GM23338 (cell line): ENCODE measurements at regions not wholly inside any gene's neighbourhood (a gene's known extent, or its start where the extent isn't known, plus 50 kb on each side); places are given as distances from the start of the nearest gene placed in this dataset.

Experiments
- ATAC-seq: fragments of 200-7000 bp; cut with Tn5 transposase; 3 replicates; pipeline ENCODE4 v1.9.1; 2020
- DNase-seq: peaks from one replicate; pipeline ENCODE4 v3.0.0-alpha.2; 2015; ENCODE audit warnings: low spot score
- H2AFZ ChIP-seq: fragments of 200-600 bp; sonication (generic); 2 replicates; pipeline ENCODE4 v1.8.0; 2016; ENCODE audit warnings: antibody characterized with exemption, mild to moderate bottlenecking, moderate library complexity
- H3F3A ChIP-seq: fragments of 200-600 bp; sonication (generic); replicated peaks from 2 replicates; pipeline ENCODE4 v1.8.0; 2017; ENCODE audit warnings: antibody characterized with exemption, mixed run types, low read depth
- H3K27ac ChIP-seq: fragments of 200-600 bp; sonication (generic); 2 replicates; pipeline ENCODE4 v1.6.1; 2016; ENCODE audit warnings: low read depth
- H3K27me3 ChIP-seq: fragments of 200-600 bp; sonication (generic); 2 replicates; pipeline ENCODE4 v1.8.0; 2016; ENCODE audit warnings: mild to moderate bottlenecking, mixed run types, moderate library complexity; ENCODE audit not compliant: insufficient read depth
- H3K36me3 ChIP-seq: fragments of 200-600 bp; sonication (generic); 2 replicates; pipeline ENCODE4 v1.8.0; 2016; ENCODE audit warnings: mild to moderate bottlenecking; ENCODE audit not compliant: insufficient read depth
- H3K4me1 ChIP-seq: fragments of 200-600 bp; sonication (generic); 2 replicates; pipeline ENCODE4 v1.8.0; 2016; ENCODE audit warnings: mild to moderate bottlenecking, moderate library complexity; ENCODE audit not compliant: insufficient read depth
- H3K4me2 ChIP-seq: fragments of 200-600 bp; sonication (generic); 2 replicates; pipeline ENCODE4 v1.7.1; 2017; ENCODE audit warnings: mixed run types
- H3K4me3 ChIP-seq: fragments of 200-600 bp; sonication (generic); 2 replicates; pipeline ENCODE4 v1.6.1; 2016; ENCODE audit warnings: mixed run types
- H3K79me2 ChIP-seq: fragments of 200-600 bp; sonication (generic); replicated peaks from 2 replicates; pipeline ENCODE4 v1.8.0; 2017; ENCODE audit warnings: mild to moderate bottlenecking; ENCODE audit not compliant: insufficient read depth
- H3K9me2 ChIP-seq: fragments of 200-600 bp; sonication (generic); 2 replicates; pipeline ENCODE4 v1.8.0; 2017; ENCODE audit not compliant: insufficient read depth
- H4K20me1 ChIP-seq: fragments of 200-600 bp; sonication (generic); replicated peaks from 2 replicates; pipeline ENCODE4 v1.8.0; 2017; ENCODE audit warnings: mild to moderate bottlenecking; ENCODE audit not compliant: insufficient read depth
- H3K27ac Mint-ChIP-seq: 2 replicates; pipeline ENCODE4 v1.8.0; 2020; ENCODE audit warnings: inconsistent platforms, mild to moderate bottlenecking, moderate library complexity, mixed read lengths
- H3K27me3 Mint-ChIP-seq: 3 replicates; pipeline ENCODE4 v1.8.0; 2022; ENCODE audit warnings: low read depth, mild to moderate bottlenecking, moderate library complexity, mixed read lengths, inconsistent platforms; ENCODE audit not compliant: insufficient read depth, poor library complexity
- H3K36me3 Mint-ChIP-seq: 3 replicates; pipeline ENCODE4 v1.8.0; 2021; ENCODE audit warnings: low read depth, mild to moderate bottlenecking, inconsistent platforms, moderate library complexity, mixed read lengths
- H3K4me1 Mint-ChIP-seq: 3 replicates; pipeline ENCODE4 v1.8.0; 2020; ENCODE audit warnings: mild to moderate bottlenecking, inconsistent platforms, mixed read lengths
- H3K4me3 Mint-ChIP-seq: 3 replicates; pipeline ENCODE4 v1.8.0; 2021; ENCODE audit warnings: moderate library complexity, mild to moderate bottlenecking, inconsistent platforms, mixed read lengths
- H3K9me3 Mint-ChIP-seq: 3 replicates; pipeline ENCODE4 v1.8.0; 2020; ENCODE audit warnings: moderate library complexity, mild to moderate bottlenecking, inconsistent platforms, mixed read lengths
- CREB1 ChIP-seq: fragments of 250-450 bp; sonication (Bioruptor Pico); IDR thresholded peaks from 2 replicates; pipeline ENCODE4 v1.5.0; 2020; ENCODE audit warnings: low read depth, mild to moderate bottlenecking, moderate library complexity
- CTCF ChIP-seq, 2 experiments: fragments of 200-600 bp in 1 of 2; sonication (generic) in 1 of 2; conservative IDR thresholded peaks; 2 replicates each; pipeline versions ENCODE4 v1.5.1 to v1.6.1; 2016 to 2017; ENCODE audit warnings: antibody characterized with exemption in 2 of 2, low read depth in 2 of 2, mild to moderate bottlenecking in 2 of 2, moderate library complexity in 1 of 2
- ETS1 ChIP-seq: IDR thresholded peaks from 2 replicates; pipeline ENCODE4 v1.6.1; 2016; ENCODE audit warnings: antibody characterized with exemption
- EZH2 ChIP-seq: fragments of 200-600 bp; sonication (generic); IDR thresholded peaks from one replicate; pipeline ENCODE4 v1.8.0; 2017; ENCODE audit warnings: antibody characterized with exemption, mild to moderate bottlenecking, low read depth; ENCODE audit not compliant: unreplicated experiment
- JUNB ChIP-seq: IDR thresholded peaks from one replicate; pipeline ENCODE4 v1.6.1; 2016; ENCODE audit warnings: antibody characterized with exemption; ENCODE audit not compliant: unreplicated experiment
- NANOG ChIP-seq: IDR thresholded peaks from 2 replicates; pipeline ENCODE4 v1.6.1; 2016; ENCODE audit warnings: antibody characterized with exemption, borderline replicate concordance
- POLR2AphosphoS5 ChIP-seq: IDR thresholded peaks from 2 replicates; pipeline ENCODE4 v1.6.1; 2016; ENCODE audit warnings: antibody characterized with exemption, low read depth
- STAT1 ChIP-seq: IDR thresholded peaks from one replicate; pipeline ENCODE4 v1.6.1; 2016; ENCODE audit warnings: antibody characterized with exemption; ENCODE audit not compliant: unreplicated experiment
- ZNF114 ChIP-seq: fragments of 250-450 bp; sonication (Bioruptor Pico); IDR thresholded peaks from 2 replicates; pipeline ENCODE4 v1.5.0; 2020; ENCODE audit warnings: mild to moderate bottlenecking, moderate library complexity
- ZNF331 ChIP-seq: fragments of 250-450 bp; sonication (Bioruptor Pico); IDR thresholded peaks from 2 replicates; pipeline ENCODE4 v1.5.0; 2020; ENCODE audit warnings: low read depth, mild to moderate bottlenecking, moderate library complexity
- TF ChIP-seq, protein P1 (sequence below): IDR thresholded peaks from one replicate; pipeline ENCODE4 v1.6.1; 2018; ENCODE audit warnings: antibody characterized with exemption; ENCODE audit not compliant: unreplicated experiment

GRCh38 chr11:38448284-38448683 lies 1850.2 kb upstream of the RAG2 start (continued):
- TF ChIP-seq, protein P1, sequence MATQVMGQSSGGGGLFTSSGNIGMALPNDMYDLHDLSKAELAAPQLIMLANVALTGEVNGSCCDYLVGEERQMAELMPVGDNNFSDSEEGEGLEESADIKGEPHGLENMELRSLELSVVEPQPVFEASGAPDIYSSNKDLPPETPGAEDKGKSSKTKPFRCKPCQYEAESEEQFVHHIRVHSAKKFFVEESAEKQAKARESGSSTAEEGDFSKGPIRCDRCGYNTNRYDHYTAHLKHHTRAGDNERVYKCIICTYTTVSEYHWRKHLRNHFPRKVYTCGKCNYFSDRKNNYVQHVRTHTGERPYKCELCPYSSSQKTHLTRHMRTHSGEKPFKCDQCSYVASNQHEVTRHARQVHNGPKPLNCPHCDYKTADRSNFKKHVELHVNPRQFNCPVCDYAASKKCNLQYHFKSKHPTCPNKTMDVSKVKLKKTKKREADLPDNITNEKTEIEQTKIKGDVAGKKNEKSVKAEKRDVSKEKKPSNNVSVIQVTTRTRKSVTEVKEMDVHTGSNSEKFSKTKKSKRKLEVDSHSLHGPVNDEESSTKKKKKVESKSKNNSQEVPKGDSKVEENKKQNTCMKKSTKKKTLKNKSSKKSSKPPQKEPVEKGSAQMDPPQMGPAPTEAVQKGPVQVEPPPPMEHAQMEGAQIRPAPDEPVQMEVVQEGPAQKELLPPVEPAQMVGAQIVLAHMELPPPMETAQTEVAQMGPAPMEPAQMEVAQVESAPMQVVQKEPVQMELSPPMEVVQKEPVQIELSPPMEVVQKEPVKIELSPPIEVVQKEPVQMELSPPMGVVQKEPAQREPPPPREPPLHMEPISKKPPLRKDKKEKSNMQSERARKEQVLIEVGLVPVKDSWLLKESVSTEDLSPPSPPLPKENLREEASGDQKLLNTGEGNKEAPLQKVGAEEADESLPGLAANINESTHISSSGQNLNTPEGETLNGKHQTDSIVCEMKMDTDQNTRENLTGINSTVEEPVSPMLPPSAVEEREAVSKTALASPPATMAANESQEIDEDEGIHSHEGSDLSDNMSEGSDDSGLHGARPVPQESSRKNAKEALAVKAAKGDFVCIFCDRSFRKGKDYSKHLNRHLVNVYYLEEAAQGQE: no peak
- TF ChIP-seq ZNF114 (no peak), EZH2 (no peak), POLR2AphosphoS5 (no peak), STAT1 (no peak), JUNB (no peak), CTCF (conservative IDR thresholded peaks at IDR 0.05; ENCODE audit: low read depth in 2 of 2) (no peak), NANOG (no peak)

DNA sequence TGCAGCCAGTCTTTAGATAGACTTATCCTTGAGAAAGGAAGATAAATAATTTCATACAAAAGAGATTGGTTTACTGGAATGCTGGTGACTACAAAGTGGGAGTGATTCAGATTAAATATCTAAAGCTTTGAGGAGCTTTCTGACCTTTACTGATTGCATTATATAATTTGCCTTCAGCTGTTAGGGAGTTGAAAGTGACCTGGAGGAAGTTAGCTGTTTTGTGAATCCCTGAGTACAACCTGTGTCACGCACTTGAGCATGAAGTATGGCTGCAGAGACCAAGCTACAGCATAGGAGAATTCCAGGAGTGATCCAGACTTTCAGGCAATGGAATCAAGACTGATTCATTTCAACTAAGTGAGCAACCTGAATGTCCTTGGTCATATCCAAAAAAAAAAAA lies 1848.3 kb upstream of the RAG2 start:
- Mint-ChIP-seq H3K36me3 (no peaks in the 10 kb centered on the region), H3K27me3 (no peaks in the 10 kb centered on the region), H3K4me1 (peaks cover 8% of the 10 kb centered on the region; the same call in 2 of the 3 replicates), H3K27ac (no peak overlapping the region), H3K9me3 (no peaks in the 10 kb centered on the region), H3K4me3 (no peak overlapping the region)
- DNase-seq: no peak
- Histone ChIP-seq H3K9me2 (no peaks in the 10 kb centered on the region), H3K79me2 (no peaks in the 10 kb centered on the region), H3K36me3 (no peaks in the 10 kb centered on the region), H3K27ac (no peak overlapping the region), H3K4me1 (no peaks in the 10 kb centered on the region), H4K20me1 (no peaks in the 10 kb centered on the region), H2AFZ (no peak overlapping the region), H3F3A (no peaks in the 10 kb centered on the region), H3K4me2 (no peak overlapping the region), H3K4me3 (no peak overlapping the region), H3K27me3 (no peaks in the 10 kb centered on the region)
- ATAC-seq: no peak
- TF ChIP-seq NANOG: no peak
- TF ChIP-seq, protein P1: no peak
- no peak for TF ChIP-seq JUNB
- TF ChIP-seq STAT1: no peak
- TF ChIP-seq ETS1: no peak
- TF ChIP-seq POLR2AphosphoS5: no peak
- no peak for TF ChIP-seq EZH2
- no peak for TF ChIP-seq ZNF331 (CRISPR knock-in tag)
- TF ChIP-seq ZNF114: no peak
- TF ChIP-seq CREB1: no peak
